A549 (cell line): ENCODE measurements at regions not wholly inside any gene's neighbourhood (a gene's known extent, or its start where the extent isn't known, plus 50 kb on each side); places are given as distances from the start of the nearest gene placed in this dataset.

ENCODE experiments used
- ATAC-seq, 2 experiments: fragments of 200-7000 bp in 1 of 2; fragments of >200 bp in 1 of 2; cut with Nextera tagmentation in 1 of 2; cut with Tn5 transposase in 1 of 2; 3 replicates each; pipeline versions ENCODE4 v1.8.0 to v1.9.1; 2018 to 2020; ENCODE audit warnings: mild to moderate bottlenecking in 1 of 2, moderate library complexity in 1 of 2
- CTCF ChIA-PET: fragments of 300-600 bp; sonication (Branson Sonifier 250); formaldehyde crosslinking; extraction: SDS; loops from one replicate; lab custom pipeline; 2021; ENCODE audit warnings: antibody characterized with exemption, inconsistent platforms; lab: Yijun Ruan, JAX
- POLR2A ChIA-PET: fragments of 350-600 bp; formaldehyde crosslinking; extraction: SDS; loops from one replicate; lab custom pipeline; 2021; ENCODE audit warnings: antibody characterized with exemption, inconsistent platforms; lab: Yijun Ruan, JAX
- DNase-seq, 2 experiments: peaks; one replicate each; pipeline versions ENCODE4 v3.0.0 to v3.0.0-alpha.2; 2011 to 2016; ENCODE audit warnings: low read depth in 1 of 2, low spot score in 1 of 2
- FAIRE-seq: peaks from 2 replicates; lab custom pipeline; 2011; peaks lifted over from hg19 to GRCh38; lab: Jason Lieb, UNC
- H3K27ac ChIP-seq, 2 experiments: fragments of >200 bp; sonication (Bioruptor Twin); formaldehyde crosslinking; 3 replicates each; pipeline ENCODE4 v1.5.1; 2016 to 2017
- H3K4me1 ChIP-seq: fragments of >200 bp; sonication (Bioruptor Twin); formaldehyde crosslinking; 3 replicates; pipeline ENCODE4 v1.6.1; 2016
- H3K4me2 ChIP-seq: fragments of >200 bp; sonication (Bioruptor Twin); formaldehyde crosslinking; 3 replicates; pipeline ENCODE4 v1.6.1; 2016
- H3K4me3 ChIP-seq: fragments of >200 bp; sonication (Bioruptor Twin); formaldehyde crosslinking; 3 replicates; pipeline ENCODE4 v1.5.1; 2016
- H3K9me3 ChIP-seq: fragments of >200 bp; sonication (Bioruptor Twin); formaldehyde crosslinking; 3 replicates; pipeline ENCODE4 v1.6.1; 2016
- BHLHE40 ChIP-seq: IDR thresholded peaks from 2 replicates; pipeline ENCODE4 v1.6.1; 2012; ENCODE audit warnings: low read depth, low read length, inconsistent platforms
- CBX2 ChIP-seq: fragments of 200-600 bp; sonication (generic); IDR thresholded peaks from 2 replicates; pipeline ENCODE4 v1.6.1; 2016; ENCODE audit warnings: low read depth, mild to moderate bottlenecking, borderline replicate concordance
- CHD2 ChIP-seq: fragments of 150-350 bp; IDR thresholded peaks from 2 replicates; pipeline ENCODE4 v1.6.1; 2014; ENCODE audit warnings: low read length; ENCODE audit not compliant: partially characterized antibody
- CTCF ChIP-seq: fragments of >200 bp; sonication (Bioruptor Twin); formaldehyde crosslinking; IDR thresholded peaks from 3 replicates; pipeline ENCODE4 v1.5.1; 2016
- ESRRA ChIP-seq: fragments of 150-350 bp; IDR thresholded peaks from 2 replicates; pipeline ENCODE4 v1.6.1; 2014; ENCODE audit warnings: mild to moderate bottlenecking, low read length, borderline replicate concordance
- FOSB ChIP-seq: fragments of 250-450 bp; sonication (Bioruptor Pico); IDR thresholded peaks from 2 replicates; pipeline ENCODE4 v1.5.0; 2020; ENCODE audit warnings: mild to moderate bottlenecking, moderate library complexity
- FOSL2 ChIP-seq, 2 experiments: fragments of 450-650 bp in 1 of 2; fragments of >200 bp in 1 of 2; sonication (Bioruptor Twin) in 1 of 2; formaldehyde crosslinking; IDR thresholded peaks; 2 replicates each; pipeline versions ENCODE4 v1.5.0 to v1.6.1; 2016 to 2020; ENCODE audit warnings: mild to moderate bottlenecking in 1 of 2, moderate library complexity in 1 of 2
- HMGXB4 ChIP-seq: fragments of 250-450 bp; sonication (Bioruptor Pico); IDR thresholded peaks from 2 replicates; pipeline ENCODE4 v1.5.0; 2021; ENCODE audit warnings: mild to moderate bottlenecking, moderate library complexity, borderline replicate concordance
- JUN ChIP-seq, 2 experiments: fragments of >200 bp; sonication (Bioruptor Twin); formaldehyde crosslinking; IDR thresholded peaks; 2 replicates in 1 of 2; 3 replicates in 1 of 2; pipeline ENCODE4 v1.6.1; 2016 to 2017
- JUNB ChIP-seq: fragments of >200 bp; sonication (Bioruptor Twin); formaldehyde crosslinking; IDR thresholded peaks from 2 replicates; pipeline ENCODE4 v1.6.1; 2016
- KDM1A ChIP-seq: fragments of 200-600 bp; sonication (generic); IDR thresholded peaks from 2 replicates; pipeline ENCODE4 v1.6.1; 2016; ENCODE audit warnings: low read depth, mild to moderate bottlenecking
- MAZ ChIP-seq: fragments of 150-350 bp; IDR thresholded peaks from 2 replicates; pipeline ENCODE4 v1.6.1; 2014; ENCODE audit warnings: antibody characterized with exemption, low read depth, low read length, borderline replicate concordance
- NFE2L2 ChIP-seq: fragments of 150-350 bp; conservative IDR thresholded peaks from 2 replicates; pipeline ENCODE4 v1.6.1; 2014; ENCODE audit warnings: low read length
- PBX3 ChIP-seq: IDR thresholded peaks from 2 replicates; pipeline ENCODE4 v1.6.1; 2012
- PHF8 ChIP-seq: fragments of 200-600 bp; sonication (generic); IDR thresholded peaks from 2 replicates; pipeline ENCODE4 v1.6.1; 2016; ENCODE audit warnings: low read depth, mild to moderate bottlenecking, antibody characterized with exemption, moderate library complexity, borderline replicate concordance
- RARB ChIP-seq: fragments of 250-450 bp; sonication (Bioruptor Pico); IDR thresholded peaks from 2 replicates; pipeline ENCODE4 v1.8.0; 2021; ENCODE audit warnings: mild to moderate bottlenecking, moderate library complexity
- RFX5 ChIP-seq: fragments of 450-650 bp; IDR thresholded peaks from 2 replicates; pipeline ENCODE4 v1.7.1; 2014; ENCODE audit warnings: antibody characterized with exemption, mild to moderate bottlenecking, moderate library complexity
- RNF2 ChIP-seq: fragments of 200-600 bp; sonication (generic); IDR thresholded peaks from 2 replicates; pipeline ENCODE4 v1.6.1; 2016; ENCODE audit warnings: low read depth, mild to moderate bottlenecking, antibody characterized with exemption, moderate library complexity, borderline replicate concordance
- TFCP2L1 ChIP-seq: fragments of 250-450 bp; sonication (Bioruptor Pico); IDR thresholded peaks from 2 replicates; pipeline ENCODE4 v1.5.0; 2021; ENCODE audit warnings: mild to moderate bottlenecking
- ZFP36 ChIP-seq: fragments of 450-650 bp; IDR thresholded peaks from 2 replicates; pipeline ENCODE4 v1.6.1; 2014; ENCODE audit warnings: borderline replicate concordance; ENCODE audit not compliant: partially characterized antibody
- whole genome bisulfite sequencing: methylation state at CpG from one replicate; pipeline ENCODE4 v1.1.6; 2017; ENCODE audit errors: missing lambda C conversion rate; 5-methylcytosine and 5-hydroxymethylcytosine counted together
- TF ChIP-seq, protein P1 (sequence below): IDR thresholded peaks from 2 replicates; pipeline ENCODE4 v1.6.1; 2012; ENCODE audit warnings: low read depth, borderline replicate concordance

GRCh38 chr11:70500076-70500847 is 101.9 kb downstream of the CTTN start (continued):
- no peak for TF ChIP-seq CHD2

DNA sequence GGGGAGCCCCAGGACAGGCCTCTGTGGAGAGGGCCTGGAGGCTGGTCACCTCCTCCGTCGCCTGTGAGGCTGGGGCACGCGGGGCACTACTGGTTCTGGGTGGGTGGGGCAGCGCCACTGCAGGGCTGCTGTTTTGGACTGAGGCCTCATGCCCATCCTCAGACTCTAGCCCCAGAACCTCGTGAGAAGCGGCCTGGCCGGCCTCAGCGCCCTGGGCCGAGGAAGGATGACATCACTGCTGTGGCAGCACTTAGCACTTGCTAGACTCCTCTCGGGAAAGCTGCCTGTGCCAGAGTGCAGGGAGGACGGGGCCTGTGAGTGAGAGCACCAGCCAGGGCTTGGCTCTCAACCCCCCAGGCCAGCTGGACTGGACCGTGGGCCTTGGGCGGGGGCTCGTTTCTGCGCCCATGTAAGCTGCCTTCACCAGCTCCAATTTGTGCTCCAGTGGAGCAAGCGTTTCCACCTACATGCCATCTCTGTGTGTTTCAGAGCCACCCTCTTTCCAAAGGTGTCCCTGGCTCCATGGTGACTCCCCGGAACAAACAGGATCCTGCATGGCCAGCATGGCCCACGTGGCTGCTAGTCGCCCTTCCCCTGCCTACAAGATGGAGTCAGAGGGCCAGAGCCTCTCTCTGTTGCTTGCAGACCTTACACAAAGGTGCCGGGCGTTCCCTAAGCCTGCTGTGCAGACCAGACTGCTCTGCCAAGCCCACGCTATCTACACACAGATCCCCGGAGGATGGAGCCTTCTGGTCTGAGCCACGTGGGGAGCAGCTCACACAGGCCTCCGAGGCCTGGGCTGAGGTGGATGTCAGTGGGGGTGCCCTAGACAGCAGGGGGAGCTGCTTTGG is 102.9 kb downstream of the CTTN start:
- Histone ChIP-seq H3K4me1 (no peaks in the 10 kb centered on the region), H3K9me3 (no peaks in the 10 kb centered on the region), H3K27ac (no peak overlapping the region), H3K4me3 (no peak overlapping the region), H3K4me2 (no peak overlapping the region)
- 87% methylated on average over 16 of the region's 26 CpGs for WGBS
- ATAC-seq, result no peak
- POLR2A ChIA-PET, result no interaction called here
- TF ChIP-seq JUN (IDR thresholded peaks at IDR 0.05) (no peak), CBX2 (no peak), RFX5 (no peak), RNF2 (no peak), KDM1A (no peak), NFE2L2 (no peak), MAZ (no peak), HMGXB4 (CRISPR knock-in tag) (no peak), FOSB (no peak)
- TF ChIP-seq, protein P1, sequence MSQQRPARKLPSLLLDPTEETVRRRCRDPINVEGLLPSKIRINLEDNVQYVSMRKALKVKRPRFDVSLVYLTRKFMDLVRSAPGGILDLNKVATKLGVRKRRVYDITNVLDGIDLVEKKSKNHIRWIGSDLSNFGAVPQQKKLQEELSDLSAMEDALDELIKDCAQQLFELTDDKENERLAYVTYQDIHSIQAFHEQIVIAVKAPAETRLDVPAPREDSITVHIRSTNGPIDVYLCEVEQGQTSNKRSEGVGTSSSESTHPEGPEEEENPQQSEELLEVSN, result no peak
- DNase-seq, result no peak
- FAIRE-seq, result no peak
- CTCF ChIA-PET, result interaction anchor here (1.0 to 1.4 kb wide), 4 partner anchors 9 to 33 kb away, joined by 3 to 4 read pairs (median 3); no protein-coding TSS in a partner anchor

DNA sequence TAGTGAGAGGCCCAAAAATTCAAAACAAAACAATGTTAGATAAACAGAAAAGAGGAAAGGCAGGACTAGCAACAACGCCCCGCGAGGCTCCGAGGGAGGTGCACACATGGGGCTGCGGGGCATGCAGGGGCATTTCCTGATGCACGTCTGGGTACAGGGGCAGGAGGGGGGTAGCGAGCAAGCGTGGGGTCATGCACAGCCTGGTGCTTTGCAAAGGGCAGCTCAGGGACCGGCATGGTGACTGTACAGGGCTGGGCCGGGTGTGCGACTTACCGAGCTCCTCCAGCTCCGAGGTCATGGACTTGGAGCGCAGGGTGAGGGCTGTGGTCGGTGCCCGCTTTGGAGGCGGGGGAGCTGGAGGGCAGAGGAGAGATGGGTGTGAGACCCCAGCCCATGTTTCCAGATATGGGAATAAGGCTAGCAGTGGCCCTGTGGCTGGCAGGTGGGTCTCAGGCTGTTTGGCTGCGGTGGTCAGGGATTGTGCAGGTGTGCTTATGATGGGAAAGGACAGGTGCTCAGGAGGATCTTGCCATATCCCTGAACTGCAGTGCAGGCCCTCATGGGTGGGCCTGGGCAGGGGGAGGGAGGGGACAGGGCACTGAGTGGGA is 103.7 kb downstream of the CTTN start:
- Histone ChIP-seq H3K27ac (no peak overlapping the region), H3K9me3 (no peaks in the 10 kb centered on the region), H3K4me2 (no peak overlapping the region), H3K4me3 (no peak overlapping the region), H3K4me1 (no peaks in the 10 kb centered on the region)
- ChIA-PET POLR2A (no interaction called here), CTCF (interaction anchor here (1.0 to 1.1 kb wide), 2 partner anchors 12 to 29 kb away, joined by 3 read pairs; no protein-coding TSS in a partner anchor)
- no peak for FAIRE-seq
- no peak for TF ChIP-seq ESRRA
- TF ChIP-seq FOSL2 (IDR thresholded peaks at IDR 0.05), result no peak
- TF ChIP-seq FOSL2 (CRISPR knock-in tag; IDR thresholded peaks at IDR 0.05), result no peak
- TF ChIP-seq CTCF, result no peak
- TF ChIP-seq PHF8, result no peak
- TF ChIP-seq PBX3, result no peak
- TF ChIP-seq BHLHE40, result no peak
- no peak for TF ChIP-seq RARB
- TF ChIP-seq MAZ, result no peak
- TF ChIP-seq JUNB, result no peak
- no peak for TF ChIP-seq TFCP2L1 (CRISPR knock-in tag)
- TF ChIP-seq ZFP36, result no peak
- no peak for TF ChIP-seq HMGXB4 (CRISPR knock-in tag)
- 94% methylated on average over 16 of the region's 18 CpGs for WGBS
- DNase-seq, result no peak
- no peak for ATAC-seq
